CD4-positive, alpha-beta T cell treated with Interleukin-17A for 1 hour (primary cell): ENCODE measurements at regions not wholly inside any gene's neighbourhood (a gene's known extent, or its start where the extent isn't known, plus 50 kb on each side); places are given as distances from the start of the nearest gene placed in this dataset.
"Not testable (repeated sequence)": the region's sequence is repeated elsewhere in the genome, so short reads cannot be mapped to it uniquely, and the experiment has no call there.

Experiments
- DNase-seq: peaks from one replicate; pipeline ENCODE4 v3.0.0-alpha.2; 2020

DNA sequence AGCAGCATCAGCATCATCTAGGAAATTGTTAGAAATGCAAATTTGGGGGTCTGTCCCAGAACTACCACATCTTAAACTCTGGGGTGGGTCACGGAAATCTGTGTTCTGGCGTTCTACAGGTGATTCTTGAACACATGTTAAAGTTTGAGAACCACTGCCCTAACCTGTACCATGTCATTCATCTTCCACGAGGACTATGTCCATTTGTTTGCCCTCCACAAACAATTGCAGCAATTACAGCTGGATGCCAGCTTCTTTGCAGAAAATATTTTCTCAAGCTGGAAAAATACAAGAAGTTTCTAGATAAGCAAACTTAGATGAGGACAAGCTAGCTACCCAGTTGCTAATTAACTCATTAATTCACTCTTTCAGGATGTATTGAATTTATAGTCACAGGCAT, 54.1 kb downstream of the MAFB start:
- DNase-seq = no peak

- DNase-seq = no peak
Observed at GRCh38 chr20:40633123-40633850, 55.7 kb downstream of the MAFB start.

- no peak for DNase-seq
Observed at GRCh38 chr20:40632346-40632976, 56.6 kb downstream of the MAFB start.

- DNase-seq = no peak
Observed at GRCh38 chr20:40631119-40631631, 57.9 kb downstream of the MAFB start.

- DNase-seq = no peak
Observed at GRCh38 chr20:40630713-40631112, 58.3 kb downstream of the MAFB start.

DNA sequence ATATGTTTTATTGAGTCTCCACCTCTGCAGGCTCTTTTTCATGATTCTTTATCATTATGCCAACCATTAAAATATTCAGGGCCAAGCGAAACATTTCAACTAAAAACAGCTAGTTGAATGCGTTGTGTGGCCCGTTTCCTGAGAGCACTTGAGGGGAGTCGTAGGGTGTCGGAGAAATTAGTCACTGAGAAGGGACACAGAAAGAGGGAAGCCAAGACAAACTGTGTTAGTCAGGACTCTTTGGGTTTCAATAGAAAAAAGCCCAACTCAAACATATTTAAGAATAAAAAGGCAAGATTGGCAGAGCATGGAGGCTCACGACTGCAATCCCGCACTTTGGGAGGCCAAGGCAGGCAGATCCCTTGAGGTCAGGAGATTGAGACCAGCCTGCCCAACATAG, 58.9 kb downstream of the MAFB start:
- DNase-seq = no peak

DNA sequence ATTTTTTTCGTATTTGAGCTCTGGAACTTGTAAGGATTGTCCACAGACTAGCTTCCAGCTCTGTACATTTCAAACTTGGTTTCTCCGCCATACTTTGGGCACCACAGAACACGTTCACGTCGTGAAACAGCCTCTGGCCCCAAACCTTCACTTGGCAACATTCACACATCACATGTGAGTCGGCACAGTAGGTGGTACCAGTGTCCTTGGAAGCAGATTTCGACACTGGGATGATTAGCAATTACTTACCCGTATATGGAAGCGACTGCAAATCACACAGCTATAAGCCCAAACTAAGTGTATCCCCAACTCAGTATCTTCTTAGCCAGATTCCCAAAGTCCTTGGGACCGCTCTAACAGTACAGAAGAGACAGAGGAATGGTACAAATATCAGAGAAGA, 60.2 kb downstream of the MAFB start:
- DNase-seq = no peak

DNA sequence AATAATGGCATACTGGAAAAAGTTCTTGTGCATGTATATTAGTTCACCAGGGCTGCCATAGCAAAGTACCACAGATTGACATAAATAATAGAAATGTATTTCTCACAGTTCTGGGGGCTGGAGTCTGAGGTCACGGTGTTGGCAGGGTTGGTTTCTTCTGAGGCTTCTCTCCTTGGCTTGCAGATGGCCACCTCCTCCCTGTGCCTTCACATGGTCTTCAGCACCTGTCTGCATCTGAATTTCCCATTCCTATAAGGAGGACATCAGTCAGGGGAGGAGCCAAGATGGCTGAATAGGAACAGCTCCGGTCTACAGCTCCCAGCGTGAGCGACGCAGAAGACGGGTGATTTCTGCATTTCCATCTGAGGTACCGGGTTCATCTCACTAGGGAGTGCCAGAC, 70.0 kb downstream of the MAFB start:
- not testable (repeated sequence) for DNase-seq

DNA sequence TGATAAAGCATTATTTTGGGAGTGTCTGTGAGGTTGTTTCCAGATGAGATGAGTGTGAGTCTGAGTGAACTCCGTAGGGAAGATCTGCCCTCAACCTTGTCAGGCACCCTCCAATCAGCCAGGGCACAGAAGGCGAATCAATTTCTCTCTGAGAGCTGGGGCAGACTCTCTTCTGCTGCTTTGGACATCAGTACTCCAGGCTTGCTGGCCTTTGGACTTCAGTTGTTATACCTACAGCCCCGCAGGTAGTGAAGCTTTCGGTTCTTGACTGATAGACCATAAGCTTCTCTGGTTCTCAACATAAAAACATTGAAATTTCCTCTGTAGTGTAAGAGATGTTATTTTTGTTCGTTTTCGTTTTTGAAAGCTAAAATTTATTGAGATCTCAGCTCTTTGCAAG, 71.4 kb downstream of the MAFB start:
- DNase-seq = no peak

GRCh38 chr20:40612837-40613236, 76.2 kb downstream of the MAFB start:
- no peak for DNase-seq

GRCh38 chr20:40612247-40612646, 76.8 kb downstream of the MAFB start:
- no peak for DNase-seq

GRCh38 chr20:40610730-40611129, 78.3 kb downstream of the MAFB start:
- no peak for DNase-seq

- DNase-seq = no peak
Observed at GRCh38 chr20:40607927-40608326, 81.1 kb downstream of the MAFB start.

DNA sequence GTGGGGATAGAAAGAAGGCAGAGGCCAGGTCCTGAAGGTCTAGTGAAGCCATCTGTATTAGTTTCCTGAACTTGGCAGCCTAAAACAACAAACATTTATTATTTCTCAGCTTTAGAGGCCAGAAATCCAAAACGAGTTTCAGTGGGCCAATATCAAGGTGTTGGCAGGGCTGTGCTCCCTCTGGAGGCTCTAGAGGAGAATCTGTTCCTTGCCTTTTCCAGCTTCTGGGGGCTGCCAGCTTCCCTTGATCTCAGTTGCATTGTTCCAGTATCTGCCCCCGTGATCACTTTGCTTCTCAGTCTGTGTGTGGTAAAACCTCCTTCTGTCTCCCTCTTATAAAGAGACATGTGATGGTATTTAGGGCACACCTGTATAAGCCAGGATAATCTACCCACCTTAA, 82.4 kb downstream of the MAFB start:
- DNase-seq = no peak

- no peak for DNase-seq
Observed at GRCh38 chr20:40606237-40606636, 82.8 kb downstream of the MAFB start.

GRCh38 chr20:40604416-40604815, 84.6 kb downstream of the MAFB start:
- no peak for DNase-seq

- no peak for DNase-seq
Observed at GRCh38 chr20:40603057-40603651, 85.9 kb downstream of the MAFB start.

DNA sequence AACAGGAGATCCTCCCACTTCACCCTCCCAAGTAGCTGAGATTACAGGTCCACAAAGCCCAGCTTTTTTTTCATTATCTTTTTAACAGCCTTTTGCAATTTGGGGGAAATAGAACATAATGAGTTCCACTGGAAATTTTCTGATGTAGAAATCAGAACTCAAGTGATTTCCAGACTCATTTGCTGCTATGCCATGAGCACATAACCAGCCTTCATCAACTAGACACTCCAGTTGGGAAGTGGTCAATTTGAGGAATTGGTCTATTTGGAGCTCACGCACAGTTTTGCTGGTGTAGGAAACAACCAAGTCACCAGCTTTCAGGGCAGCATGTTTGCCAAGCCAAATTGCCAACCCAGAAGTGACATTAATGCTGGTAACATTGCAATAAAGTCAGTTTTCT, 86.7 kb downstream of the MAFB start:
- no peak for DNase-seq

- no peak for DNase-seq
Observed at GRCh38 chr20:40600441-40601219, 88.4 kb downstream of the MAFB start.

- DNase-seq = no peak
Observed at GRCh38 chr20:40599987-40600386, 89.0 kb downstream of the MAFB start.

GRCh38 chr20:40592941-40593340, 96.1 kb downstream of the MAFB start:
- DNase-seq = no peak

- DNase-seq = no peak
Observed at GRCh38 chr20:40591536-40591935, 97.5 kb downstream of the MAFB start.

GRCh38 chr20:40591119-40591518, 97.9 kb downstream of the MAFB start:
- no peak for DNase-seq
